Astrocyte of the spinal cord (primary cell): ENCODE measurements at regions not wholly inside any gene's neighbourhood (a gene's known extent, or its start where the extent isn't known, plus 50 kb on each side); places are given as distances from the start of the nearest gene placed in this dataset.

ENCODE experiments used
- DNase-seq: peaks from one replicate; pipeline ENCODE4 v3.0.0; 2011; ENCODE audit warnings: low read depth, low spot score
- H3K4me3 ChIP-seq: 2 replicates; pipeline ENCODE4 v1.5.1; 2011; ENCODE audit warnings: low read depth, mild to moderate bottlenecking, low read length, moderate library complexity
- in situ Hi-C: cut with HindIII; loops from 2 replicates; pipeline ENCODE4 v1.10.0; 2017; ENCODE audit warnings: low sequenced_read_pairs
- TF ChIP-seq, protein P1 (sequence below): IDR thresholded peaks from 2 replicates; pipeline ENCODE4 v1.5.1; 2012; ENCODE audit warnings: low read depth, mild to moderate bottlenecking, low read length, inconsistent platforms

DNA sequence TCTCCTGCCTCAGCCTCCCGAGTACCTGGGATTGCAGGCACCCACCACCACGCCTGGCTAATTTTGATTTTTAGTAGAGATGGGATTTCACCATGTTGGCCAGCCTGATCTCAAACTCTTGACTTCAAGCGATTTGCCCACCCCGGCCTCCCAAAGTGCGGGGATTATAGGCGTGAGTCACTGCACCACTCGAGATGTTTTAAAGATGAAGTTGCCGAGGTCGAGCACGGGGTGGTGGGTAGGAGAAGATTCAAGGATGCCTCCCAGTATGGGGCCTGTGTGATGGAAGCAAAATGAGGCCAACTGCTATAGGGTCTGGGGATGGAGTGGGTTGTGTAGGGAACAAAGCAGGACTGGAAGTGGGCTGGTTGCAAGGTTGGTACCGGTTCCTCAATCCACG lies 245.2 kb downstream of the MN1 start:
- DNase-seq: no peak
- in situ Hi-C loops: no loop called here
- TF ChIP-seq, protein P1, sequence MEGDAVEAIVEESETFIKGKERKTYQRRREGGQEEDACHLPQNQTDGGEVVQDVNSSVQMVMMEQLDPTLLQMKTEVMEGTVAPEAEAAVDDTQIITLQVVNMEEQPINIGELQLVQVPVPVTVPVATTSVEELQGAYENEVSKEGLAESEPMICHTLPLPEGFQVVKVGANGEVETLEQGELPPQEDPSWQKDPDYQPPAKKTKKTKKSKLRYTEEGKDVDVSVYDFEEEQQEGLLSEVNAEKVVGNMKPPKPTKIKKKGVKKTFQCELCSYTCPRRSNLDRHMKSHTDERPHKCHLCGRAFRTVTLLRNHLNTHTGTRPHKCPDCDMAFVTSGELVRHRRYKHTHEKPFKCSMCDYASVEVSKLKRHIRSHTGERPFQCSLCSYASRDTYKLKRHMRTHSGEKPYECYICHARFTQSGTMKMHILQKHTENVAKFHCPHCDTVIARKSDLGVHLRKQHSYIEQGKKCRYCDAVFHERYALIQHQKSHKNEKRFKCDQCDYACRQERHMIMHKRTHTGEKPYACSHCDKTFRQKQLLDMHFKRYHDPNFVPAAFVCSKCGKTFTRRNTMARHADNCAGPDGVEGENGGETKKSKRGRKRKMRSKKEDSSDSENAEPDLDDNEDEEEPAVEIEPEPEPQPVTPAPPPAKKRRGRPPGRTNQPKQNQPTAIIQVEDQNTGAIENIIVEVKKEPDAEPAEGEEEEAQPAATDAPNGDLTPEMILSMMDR: no peak

DNA sequence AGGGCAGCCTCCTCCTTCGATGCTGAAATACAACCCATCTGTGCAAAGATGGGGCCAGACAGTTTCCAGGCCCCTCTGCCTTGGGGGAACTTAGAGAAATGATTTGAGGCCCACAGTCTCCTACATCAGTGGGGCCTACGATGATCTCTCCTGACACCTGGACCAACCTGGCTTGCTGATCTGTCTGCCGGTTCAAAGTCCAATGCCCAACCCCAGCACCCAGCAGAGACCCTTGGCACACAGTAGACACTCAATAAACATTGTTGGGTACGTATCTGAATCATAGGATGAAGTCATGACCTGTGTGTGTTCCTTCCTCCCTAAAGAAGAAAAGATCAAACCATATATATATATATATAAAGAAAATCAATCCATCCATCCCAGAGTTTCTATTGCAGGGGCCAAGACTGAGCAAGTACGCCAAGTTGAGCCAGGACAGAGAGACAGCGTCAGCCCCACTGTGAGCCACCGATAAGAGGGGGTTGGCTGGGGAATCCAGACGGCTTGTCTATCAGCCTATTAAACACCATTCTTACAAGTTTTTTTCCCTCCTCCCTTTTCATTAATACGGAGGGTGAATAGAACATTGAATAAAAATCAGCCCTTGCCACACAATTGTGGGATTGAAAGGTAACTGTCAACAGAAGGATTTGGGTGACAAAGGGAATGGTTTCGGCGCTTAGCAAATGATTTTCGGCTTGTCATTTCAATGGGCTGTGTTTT lies 244.1 kb downstream of the MN1 start:
- in situ Hi-C loops: no loop called here
- no peak for DNase-seq
- H3K4me3 ChIP-seq: no peak overlapping the region
- TF ChIP-seq, protein P1: no peak

More for the DNA sequence above, 245.2 kb downstream of the MN1 start:
- H3K4me3 ChIP-seq: no peak overlapping the region

DNA sequence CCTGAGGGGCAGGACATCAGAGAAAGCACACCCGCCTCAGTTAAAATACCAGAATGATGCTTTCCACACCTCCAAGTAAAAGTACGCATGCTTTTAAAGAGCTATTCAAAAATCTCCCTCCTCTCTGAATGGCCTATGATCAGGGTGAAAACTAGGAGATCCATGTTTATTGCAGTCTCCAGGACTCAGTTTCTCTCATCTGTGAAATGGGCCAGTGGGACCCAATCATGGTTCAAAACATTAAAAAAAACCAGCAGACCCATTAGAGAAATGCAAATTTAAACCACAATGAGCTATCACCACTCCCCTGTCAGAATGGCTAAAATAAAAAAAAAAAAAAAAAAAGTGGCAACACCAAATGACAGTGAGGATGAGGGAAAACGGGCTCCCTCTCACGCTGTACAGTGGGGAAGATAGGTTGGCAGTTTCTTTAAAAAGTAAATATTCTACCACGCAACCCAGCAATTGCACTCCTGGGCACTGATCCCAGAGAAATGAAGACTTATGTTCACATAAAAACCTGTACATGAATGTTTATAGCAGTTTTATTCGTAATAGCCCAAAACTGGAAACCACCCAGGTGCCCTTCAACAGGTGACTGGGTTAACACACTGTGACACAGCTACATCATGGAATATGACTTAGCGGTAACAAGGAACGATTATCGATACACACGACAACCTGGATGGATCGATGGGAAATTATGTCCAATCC lies 242.7 kb downstream of the MN1 start:
- TF ChIP-seq, protein P1: no peak
- in situ Hi-C loops: no loop called here
- no peak overlapping the region for H3K4me3 ChIP-seq
- no peak for DNase-seq

DNA sequence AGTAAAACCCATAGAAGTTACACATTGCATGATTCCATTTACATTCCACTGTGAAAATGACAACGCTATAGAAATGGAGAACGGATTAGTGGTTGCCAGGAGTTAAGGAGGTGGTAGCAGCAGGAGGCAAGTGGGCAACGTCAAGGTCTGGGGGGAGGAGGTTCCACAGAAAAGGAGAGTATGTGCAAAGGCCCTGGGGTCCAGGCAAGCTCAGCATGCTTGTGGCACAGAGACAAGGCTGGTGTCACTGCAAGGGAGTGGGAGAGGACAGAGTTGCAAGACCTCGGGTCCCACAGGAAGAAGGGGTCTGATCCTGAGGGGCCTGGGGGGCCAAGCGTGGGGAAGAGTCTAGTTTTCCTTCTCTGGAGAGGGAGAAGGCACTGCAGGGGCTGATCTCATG lies 240.8 kb downstream of the MN1 start:
- no peak overlapping the region for H3K4me3 ChIP-seq
- no peak for DNase-seq
- TF ChIP-seq, protein P1: no peak
- in situ Hi-C loops: no loop called here

DNA sequence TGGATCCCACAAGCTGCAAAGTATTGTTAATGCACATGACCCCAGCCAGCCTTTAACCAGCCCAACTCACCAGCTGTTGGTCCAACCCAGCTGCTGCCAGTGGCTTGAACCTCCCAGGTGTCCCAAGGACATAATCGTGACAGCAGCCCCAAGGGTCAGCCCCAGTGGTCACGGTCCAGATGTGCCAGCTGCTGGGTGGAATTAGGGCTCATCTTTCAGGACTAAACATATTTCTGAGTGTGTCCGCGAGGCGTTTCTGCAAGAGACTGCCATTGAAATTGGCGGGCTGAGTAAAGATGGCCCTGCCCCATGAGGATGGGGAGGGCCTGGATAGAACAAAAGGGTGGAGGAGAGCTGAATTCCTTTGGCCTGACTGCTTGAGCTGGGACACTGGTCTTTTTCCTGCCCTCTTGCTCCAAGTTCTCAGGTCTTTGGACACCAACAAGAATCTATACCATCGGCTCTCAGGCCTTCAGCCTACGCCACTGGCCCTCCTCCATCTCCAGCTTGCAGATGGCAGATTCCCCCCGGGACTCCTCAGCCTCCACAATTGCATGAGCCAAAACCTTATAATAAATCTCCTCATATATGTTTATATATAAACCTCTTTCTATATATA lies 240.2 kb downstream of the MN1 start:
- in situ Hi-C loops: no loop called here
- TF ChIP-seq, protein P1: no peak
- no peak overlapping the region for H3K4me3 ChIP-seq
- no peak for DNase-seq

DNA sequence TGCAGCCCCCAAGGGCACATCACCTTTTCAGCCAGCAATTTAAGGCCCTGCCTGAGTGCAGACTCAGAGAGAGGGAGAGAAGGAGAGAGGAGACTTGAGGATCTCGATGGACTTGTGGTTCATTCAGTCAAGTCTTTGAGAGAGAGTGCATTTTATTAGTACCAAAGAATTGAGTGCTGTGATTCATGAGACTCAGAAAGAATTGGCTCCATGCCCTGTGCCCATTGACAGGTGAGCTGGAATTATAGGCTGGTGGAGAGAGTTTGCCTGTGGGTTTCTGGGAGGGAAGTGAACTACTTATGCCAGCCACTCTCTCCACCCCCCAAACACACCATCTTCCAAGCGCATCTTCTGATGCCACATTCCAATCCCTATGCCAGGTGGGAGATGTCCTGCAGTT lies 236.8 kb downstream of the MN1 start:
- DNase-seq: no peak
- in situ Hi-C loops: no loop called here

More for the DNA sequence above, 236.8 kb downstream of the MN1 start:
- TF ChIP-seq, protein P1: no peak
- no peak overlapping the region for H3K4me3 ChIP-seq
